PC-9 (cell line): ENCODE measurements at regions not wholly inside any gene's neighbourhood (a gene's known extent, or its start where the extent isn't known, plus 50 kb on each side); places are given as distances from the start of the nearest gene placed in this dataset.

Source experiments
- BruUV-seq: library from RNA; stranded (reverse); fragments of 400-500 nt; replicated peaks from 2 replicates; lab custom pipeline; 2021; lab: Mats Ljungman, UMichigan
- CTCF ChIA-PET: fragments of 300-600 bp; sonication (Branson Sonifier 250); formaldehyde crosslinking; loops from one replicate; lab custom pipeline; 2022; ENCODE audit warnings: antibody characterized with exemption; lab: Charles Lee
- POLR2A ChIA-PET: fragments of 300-600 bp; sonication (Branson Sonifier 250); formaldehyde crosslinking; loops from one replicate; lab custom pipeline; 2022; ENCODE audit warnings: antibody characterized with exemption; ENCODE audit not compliant: unreplicated experiment; lab: Charles Lee
- DNase-seq, 2 experiments: peaks; one replicate each; pipeline versions ENCODE4 v3.0.0 to v3.0.0-alpha.2; 2015 to 2022; ENCODE audit warnings: mixed read lengths in 1 of 2
- H2AFZ ChIP-seq: fragments of 200-600 bp; sonication (generic); 2 replicates; pipeline ENCODE4 v1.8.1; 2017; ENCODE audit warnings: antibody characterized with exemption
- H3F3A ChIP-seq: fragments of 200-600 bp; sonication (generic); 2 replicates; pipeline ENCODE4 v1.8.1; 2017; ENCODE audit warnings: antibody characterized with exemption, mild to moderate bottlenecking, low read depth; ENCODE audit not compliant: insufficient read depth
- H3K27ac ChIP-seq: fragments of 200-600 bp; sonication (generic); 2 replicates; pipeline ENCODE4 v1.6.1; 2016; ENCODE audit warnings: mixed run types
- H3K27me3 ChIP-seq: fragments of 200-600 bp; sonication (generic); 2 replicates; pipeline ENCODE4 v1.6.1; 2016; ENCODE audit warnings: low read depth, mixed run types; ENCODE audit not compliant: insufficient read depth
- H3K36me3 ChIP-seq: fragments of 200-600 bp; sonication (generic); 2 replicates; pipeline ENCODE4 v1.6.1; 2016; ENCODE audit warnings: low read depth, mixed run types
- H3K4me1 ChIP-seq: fragments of 200-600 bp; sonication (generic); replicated peaks from 2 replicates; pipeline ENCODE4 v1.6.1; 2016; ENCODE audit warnings: mixed run types; ENCODE audit not compliant: insufficient read depth
- H3K4me2 ChIP-seq: fragments of 200-600 bp; sonication (generic); 2 replicates; pipeline ENCODE4 v1.6.1; 2017; ENCODE audit warnings: mixed run types
- H3K4me3 ChIP-seq: fragments of 200-600 bp; sonication (generic); 2 replicates; pipeline ENCODE4 v1.6.1; 2016; ENCODE audit warnings: mixed run types
- H3K79me2 ChIP-seq: fragments of 200-600 bp; sonication (generic); 2 replicates; pipeline ENCODE4 v1.6.1; 2017; ENCODE audit warnings: low read depth, mixed run types
- H3K9me2 ChIP-seq: fragments of 200-600 bp; sonication (generic); 2 replicates; pipeline ENCODE4 v1.8.1; 2017; ENCODE audit warnings: mild to moderate bottlenecking; ENCODE audit not compliant: insufficient read depth
- H3K9me3 ChIP-seq: fragments of 200-600 bp; sonication (generic); 2 replicates; pipeline ENCODE4 v1.8.1; 2016; ENCODE audit warnings: low read depth; ENCODE audit not compliant: insufficient read depth
- H4K20me1 ChIP-seq: fragments of 200-600 bp; sonication (generic); 2 replicates; pipeline ENCODE4 v1.8.1; 2017; ENCODE audit not compliant: insufficient read depth
- CTCF ChIP-seq: fragments of 200-600 bp; sonication (generic); conservative IDR thresholded peaks from 2 replicates; pipeline ENCODE4 v1.6.1; 2017; ENCODE audit warnings: mixed run types, antibody characterized with exemption, mild to moderate bottlenecking, moderate library complexity
- EZH2 ChIP-seq: fragments of 200-600 bp; sonication (generic); IDR thresholded peaks from 2 replicates; pipeline ENCODE4 v1.8.0; 2017; ENCODE audit warnings: antibody characterized with exemption, low read depth
- intact Hi-C: fragments of 100-400 bp; cut with micrococcal nuclease; formaldehyde crosslinking; loops from one replicate; pipeline ENCODE4 v1.10.0; 2022; ENCODE audit not compliant: unreplicated experiment

GRCh38 chr4:147136310-147136709 is 190.6 kb upstream of the TTC29 start:
- no peaks in the 10 kb centered on the region for H3K9me3 ChIP-seq
- no peaks in the 10 kb centered on the region for H3K9me2 ChIP-seq
- no TSS peak for BruUV-seq
- ChIA-PET CTCF (no interaction called here), POLR2A (no interaction called here)
- H3K27me3 ChIP-seq = no peaks in the 10 kb centered on the region
- no peaks in the 10 kb centered on the region for H4K20me1 ChIP-seq
- no peak for DNase-seq
- no peak overlapping the region for H2AFZ ChIP-seq
- no peaks in the 10 kb centered on the region for H3K36me3 ChIP-seq
- H3K4me2 ChIP-seq = no peak overlapping the region
- H3K27ac ChIP-seq = no peak overlapping the region
- intact Hi-C loops = no loop called here
- no peaks in the 10 kb centered on the region for H3F3A ChIP-seq
- no peak for TF ChIP-seq EZH2
- no peak for TF ChIP-seq CTCF
- H3K4me1 ChIP-seq = no peaks in the 10 kb centered on the region
- no peak overlapping the region for H3K4me3 ChIP-seq
- no peaks in the 10 kb centered on the region for H3K79me2 ChIP-seq

- no peak overlapping the region for H3K4me3 ChIP-seq
- H3F3A ChIP-seq = no peaks in the 10 kb centered on the region
- no peaks in the 10 kb centered on the region for H3K27me3 ChIP-seq
- BruUV-seq = no TSS peak
- no peaks in the 10 kb centered on the region for H3K4me1 ChIP-seq
- H3K4me2 ChIP-seq = no peak overlapping the region
- H4K20me1 ChIP-seq = no peaks in the 10 kb centered on the region
- no peaks in the 10 kb centered on the region for H3K9me3 ChIP-seq
- intact Hi-C loops = no loop called here
- H2AFZ ChIP-seq = no peak overlapping the region
- no peak for DNase-seq
- no peak overlapping the region for H3K27ac ChIP-seq
- H3K79me2 ChIP-seq = no peaks in the 10 kb centered on the region
- ChIA-PET POLR2A (no interaction called here), CTCF (no interaction called here)
- H3K9me2 ChIP-seq = no peaks in the 10 kb centered on the region
- H3K36me3 ChIP-seq = no peaks in the 10 kb centered on the region
- TF ChIP-seq EZH2 (no peak), CTCF (no peak)
These were observed 191.1 kb upstream of the TTC29 start for GRCh38 chr4:147136751-147137150.

GRCh38 chr4:147137280-147137679 is 191.6 kb upstream of the TTC29 start:
- Histone ChIP-seq H3K9me3 (no peaks in the 10 kb centered on the region), H3K27me3 (no peaks in the 10 kb centered on the region), H3K4me1 (no peaks in the 10 kb centered on the region), H3F3A (no peaks in the 10 kb centered on the region), H3K4me2 (no peak overlapping the region), H2AFZ (no peak overlapping the region), H3K27ac (no peak overlapping the region), H3K79me2 (no peaks in the 10 kb centered on the region), H3K4me3 (no peak overlapping the region), H4K20me1 (no peaks in the 10 kb centered on the region), H3K36me3 (no peaks in the 10 kb centered on the region), H3K9me2 (no peaks in the 10 kb centered on the region)
- BruUV-seq = no TSS peak
- ChIA-PET POLR2A (no interaction called here), CTCF (no interaction called here)
- no peak for DNase-seq
- no peak for TF ChIP-seq CTCF
- no peak for TF ChIP-seq EZH2
- intact Hi-C loops = no loop called here
